NT2/D1 (cell line): ENCODE measurements at regions not wholly inside any gene's neighbourhood (a gene's known extent, or its start where the extent isn't known, plus 50 kb on each side); places are given as distances from the start of the nearest gene placed in this dataset.

Experiments
- SUZ12 ChIP-seq: IDR thresholded peaks from 2 replicates; pipeline ENCODE4 v1.6.1; 2011; ENCODE audit not compliant: insufficient read length, insufficient read depth; ENCODE audit errors: extremely low read depth
- YY1 ChIP-seq: IDR thresholded peaks from 2 replicates; pipeline ENCODE4 v1.6.1; 2011; ENCODE audit not compliant: insufficient read length, insufficient read depth
- ZNF274 ChIP-seq: IDR thresholded peaks from 2 replicates; pipeline ENCODE4 v1.6.1; 2011; ENCODE audit warnings: mild to moderate bottlenecking, low read depth, low read length

DNA sequence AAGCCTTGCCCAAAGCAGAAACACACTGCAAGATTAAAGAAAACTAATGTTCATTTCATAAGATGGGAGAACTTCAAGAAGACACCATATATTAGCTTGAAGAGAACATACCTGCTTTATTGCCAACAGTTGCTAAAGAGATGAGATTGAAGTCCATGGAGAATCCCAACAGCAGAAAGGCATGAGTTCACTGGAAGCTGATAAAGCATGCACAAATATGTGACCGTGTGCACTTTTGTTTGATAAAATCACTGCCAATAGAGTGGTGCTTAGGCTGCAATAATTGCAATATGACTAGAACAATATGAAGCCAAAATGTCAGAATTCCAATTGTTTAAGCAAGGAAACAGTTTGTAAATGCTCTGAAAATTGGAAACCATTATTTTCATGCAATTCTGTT, 125.9 kb upstream of the PPARGC1A start:
- no peak for TF ChIP-seq ZNF274
- no peak for TF ChIP-seq YY1
- TF ChIP-seq SUZ12, result no peak
